ENCODE measurements at regions not wholly inside any gene's neighbourhood (a gene's known extent, or its start where the extent isn't known, plus 50 kb on each side); places are given as distances from the start of the nearest gene placed in this dataset.
"Not testable (repeated sequence)": the region's sequence is repeated elsewhere in the genome, so short reads cannot be mapped to it uniquely, and the experiment has no call there.

GRCh38 chr15:22236469-22236868 lies 156.1 kb downstream of the OR4M2 start:
- H3K27ac ChIP-seq, result no peak overlapping the region
- no peak overlapping the region for H3K4me2 ChIP-seq
- H4K20me1 ChIP-seq (ENCODE audit: insufficient read depth), result no peaks in the 10 kb centered on the region
- no peak overlapping the region for H3K4me3 ChIP-seq (IDR thresholded peaks at IDR 0.05; ENCODE audit: insufficient read depth, low read depth, low read length)
- H3K79me2 ChIP-seq (ENCODE audit: insufficient read depth, low read depth), result no peaks in the 10 kb centered on the region
- no peaks in the 10 kb centered on the region for H3K36me3 ChIP-seq (ENCODE audit: insufficient read depth)
- no peaks in the 10 kb centered on the region for H3K27me3 ChIP-seq (ENCODE audit: insufficient read depth, low read depth)
- no peaks in the 10 kb centered on the region for H3K4me1 ChIP-seq (ENCODE audit: low read depth, poor library complexity, severe bottlenecking)
- H3K9ac ChIP-seq, result no peak overlapping the region
- TF ChIP-seq, protein P1, sequence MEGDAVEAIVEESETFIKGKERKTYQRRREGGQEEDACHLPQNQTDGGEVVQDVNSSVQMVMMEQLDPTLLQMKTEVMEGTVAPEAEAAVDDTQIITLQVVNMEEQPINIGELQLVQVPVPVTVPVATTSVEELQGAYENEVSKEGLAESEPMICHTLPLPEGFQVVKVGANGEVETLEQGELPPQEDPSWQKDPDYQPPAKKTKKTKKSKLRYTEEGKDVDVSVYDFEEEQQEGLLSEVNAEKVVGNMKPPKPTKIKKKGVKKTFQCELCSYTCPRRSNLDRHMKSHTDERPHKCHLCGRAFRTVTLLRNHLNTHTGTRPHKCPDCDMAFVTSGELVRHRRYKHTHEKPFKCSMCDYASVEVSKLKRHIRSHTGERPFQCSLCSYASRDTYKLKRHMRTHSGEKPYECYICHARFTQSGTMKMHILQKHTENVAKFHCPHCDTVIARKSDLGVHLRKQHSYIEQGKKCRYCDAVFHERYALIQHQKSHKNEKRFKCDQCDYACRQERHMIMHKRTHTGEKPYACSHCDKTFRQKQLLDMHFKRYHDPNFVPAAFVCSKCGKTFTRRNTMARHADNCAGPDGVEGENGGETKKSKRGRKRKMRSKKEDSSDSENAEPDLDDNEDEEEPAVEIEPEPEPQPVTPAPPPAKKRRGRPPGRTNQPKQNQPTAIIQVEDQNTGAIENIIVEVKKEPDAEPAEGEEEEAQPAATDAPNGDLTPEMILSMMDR (conservative IDR thresholded peaks at IDR 0.05; ENCODE audit: low read depth, low read length), result no peak
- no peak overlapping the region for H2AFZ ChIP-seq (ENCODE audit: low read depth)

- Histone ChIP-seq H3K4me3 (IDR thresholded peaks at IDR 0.05; ENCODE audit: insufficient read depth, low read depth, low read length) (no peak overlapping the region), H3K9ac (no peak overlapping the region), H3K27ac (no peak overlapping the region), H3K36me3 (ENCODE audit: insufficient read depth) (no peaks in the 10 kb centered on the region), H4K20me1 (ENCODE audit: insufficient read depth) (no peaks in the 10 kb centered on the region), H3K4me1 (ENCODE audit: low read depth, poor library complexity, severe bottlenecking) (no peaks in the 10 kb centered on the region), H3K27me3 (ENCODE audit: insufficient read depth, low read depth) (no peaks in the 10 kb centered on the region), H2AFZ (ENCODE audit: low read depth) (no peak overlapping the region), H3K79me2 (ENCODE audit: insufficient read depth, low read depth) (no peaks in the 10 kb centered on the region), H3K4me2 (no peak overlapping the region)
- TF ChIP-seq, protein P1 (conservative IDR thresholded peaks at IDR 0.05; ENCODE audit: low read depth, low read length), result no peak
Observed at GRCh38 chr15:22237891-22238275, 157.6 kb downstream of the OR4M2 start.

- H3K4me3 ChIP-seq (IDR thresholded peaks at IDR 0.05; ENCODE audit: insufficient read depth, low read depth, low read length); H4K20me1 ChIP-seq (ENCODE audit: insufficient read depth); H2AFZ ChIP-seq (ENCODE audit: low read depth); H3K4me2 ChIP-seq; H3K4me1 ChIP-seq (ENCODE audit: low read depth, poor library complexity, severe bottlenecking); H3K9ac ChIP-seq; H3K79me2 ChIP-seq (ENCODE audit: insufficient read depth, low read depth); H3K36me3 ChIP-seq (ENCODE audit: insufficient read depth); H3K27ac ChIP-seq; H3K27me3 ChIP-seq (ENCODE audit: insufficient read depth, low read depth): not testable (repeated sequence)
Observed at GRCh38 chr15:22238276-22238958, 158.1 kb downstream of the OR4M2 start.

GRCh38 chr15:22238959-22239805 lies 158.9 kb downstream of the OR4M2 start:
- not testable (repeated sequence) for H3K27ac ChIP-seq; H3K9ac ChIP-seq; H4K20me1 ChIP-seq (ENCODE audit: insufficient read depth); H3K4me2 ChIP-seq; H2AFZ ChIP-seq (ENCODE audit: low read depth); H3K36me3 ChIP-seq (ENCODE audit: insufficient read depth); H3K27me3 ChIP-seq (ENCODE audit: insufficient read depth, low read depth); H3K79me2 ChIP-seq (ENCODE audit: insufficient read depth, low read depth); H3K4me3 ChIP-seq (IDR thresholded peaks at IDR 0.05; ENCODE audit: insufficient read depth, low read depth, low read length); H3K4me1 ChIP-seq (ENCODE audit: low read depth, poor library complexity, severe bottlenecking)

DNA sequence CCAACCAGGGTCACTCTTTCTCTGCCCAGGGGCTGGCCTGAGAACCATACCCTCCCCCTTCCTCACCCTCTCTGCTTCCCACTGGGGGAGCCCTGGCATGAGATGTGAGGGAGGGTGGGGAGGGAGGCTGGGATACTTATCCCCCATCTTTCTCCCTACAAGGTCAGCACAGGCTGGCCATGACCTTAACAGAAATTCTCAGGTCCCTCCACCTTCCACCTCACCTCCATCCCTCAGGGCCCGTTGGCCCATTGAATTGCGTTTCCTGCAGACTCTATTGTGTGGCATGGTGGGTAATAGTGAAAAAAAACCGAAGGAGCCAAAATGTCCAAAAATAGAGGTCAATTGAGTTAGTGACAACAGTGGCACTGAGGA lies 159.5 kb downstream of the OR4M2 start:
- no peak overlapping the region for H3K4me3 ChIP-seq (IDR thresholded peaks at IDR 0.05; ENCODE audit: insufficient read depth, low read depth, low read length)
- no peak overlapping the region for H3K9ac ChIP-seq
- H3K79me2 ChIP-seq (ENCODE audit: insufficient read depth, low read depth), result no peaks in the 10 kb centered on the region
- no peaks in the 10 kb centered on the region for H3K36me3 ChIP-seq (ENCODE audit: insufficient read depth)
- H2AFZ ChIP-seq (ENCODE audit: low read depth), result no peak overlapping the region
- no peaks in the 10 kb centered on the region for H3K4me1 ChIP-seq (ENCODE audit: low read depth, poor library complexity, severe bottlenecking)
- H3K4me2 ChIP-seq, result no peak overlapping the region
- TF ChIP-seq, protein P1 (conservative IDR thresholded peaks at IDR 0.05; ENCODE audit: low read depth, low read length), result no peak
- no peaks in the 10 kb centered on the region for H4K20me1 ChIP-seq (ENCODE audit: insufficient read depth)
- no peaks in the 10 kb centered on the region for H3K27me3 ChIP-seq (ENCODE audit: insufficient read depth, low read depth)
- H3K27ac ChIP-seq, result no peak overlapping the region

All from KMS-11 (cell line).